HS-27A (cell line): ENCODE measurements at regions not wholly inside any gene's neighbourhood (a gene's known extent, or its start where the extent isn't known, plus 50 kb on each side); places are given as distances from the start of the nearest gene placed in this dataset.
"Not testable (repeated sequence)": the region's sequence is repeated elsewhere in the genome, so short reads cannot be mapped to it uniquely, and the experiment has no call there.

Source experiments
- DNase-seq: peaks from one replicate; pipeline ENCODE4 v3.0.0-alpha.2; 2012; ENCODE audit warnings: low read depth, missing footprints

GRCh38 chr2:224110811-224111210 lies 71.7 kb upstream of the SERPINE2 start:
- no peak for DNase-seq

DNA sequence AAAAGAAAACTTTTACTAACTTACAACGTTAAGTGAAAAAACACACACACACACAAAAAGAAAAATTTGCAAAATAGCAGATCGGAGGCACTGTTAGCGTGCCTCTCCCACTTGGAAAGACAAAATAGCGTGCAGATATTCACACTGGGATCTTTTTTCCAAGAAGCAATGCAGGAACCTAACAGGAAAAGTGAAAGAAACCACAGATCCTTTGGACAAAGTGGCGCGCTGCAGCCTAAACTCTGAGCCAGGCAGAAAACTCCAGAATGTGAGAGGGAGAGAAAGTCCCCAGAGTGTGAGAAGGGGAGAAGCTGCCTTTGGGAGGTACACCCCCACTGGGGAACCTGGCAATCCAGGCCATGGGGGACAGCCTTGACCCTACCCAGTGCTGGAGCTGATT lies 70.7 kb upstream of the SERPINE2 start:
- DNase-seq, result no peak

DNA sequence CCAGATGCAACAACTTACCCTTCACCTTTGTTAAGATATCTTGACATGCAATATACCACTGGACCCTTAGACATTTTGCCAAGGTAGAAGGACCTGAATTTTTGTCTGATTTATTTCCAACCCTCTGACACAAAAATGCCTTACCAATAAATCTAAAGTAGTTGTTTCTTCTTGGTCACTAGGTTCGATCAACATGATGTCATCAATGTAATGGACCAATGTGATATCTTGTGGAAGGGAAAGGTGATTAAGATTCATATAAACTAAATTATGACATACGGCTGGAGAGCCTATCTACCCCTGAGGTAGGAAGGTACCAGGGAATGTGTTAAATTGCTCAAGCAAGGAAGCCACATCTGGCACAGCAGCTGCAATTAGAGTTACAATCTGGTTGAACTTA lies 67.7 kb upstream of the SERPINE2 start:
- DNase-seq, result no peak

DNA sequence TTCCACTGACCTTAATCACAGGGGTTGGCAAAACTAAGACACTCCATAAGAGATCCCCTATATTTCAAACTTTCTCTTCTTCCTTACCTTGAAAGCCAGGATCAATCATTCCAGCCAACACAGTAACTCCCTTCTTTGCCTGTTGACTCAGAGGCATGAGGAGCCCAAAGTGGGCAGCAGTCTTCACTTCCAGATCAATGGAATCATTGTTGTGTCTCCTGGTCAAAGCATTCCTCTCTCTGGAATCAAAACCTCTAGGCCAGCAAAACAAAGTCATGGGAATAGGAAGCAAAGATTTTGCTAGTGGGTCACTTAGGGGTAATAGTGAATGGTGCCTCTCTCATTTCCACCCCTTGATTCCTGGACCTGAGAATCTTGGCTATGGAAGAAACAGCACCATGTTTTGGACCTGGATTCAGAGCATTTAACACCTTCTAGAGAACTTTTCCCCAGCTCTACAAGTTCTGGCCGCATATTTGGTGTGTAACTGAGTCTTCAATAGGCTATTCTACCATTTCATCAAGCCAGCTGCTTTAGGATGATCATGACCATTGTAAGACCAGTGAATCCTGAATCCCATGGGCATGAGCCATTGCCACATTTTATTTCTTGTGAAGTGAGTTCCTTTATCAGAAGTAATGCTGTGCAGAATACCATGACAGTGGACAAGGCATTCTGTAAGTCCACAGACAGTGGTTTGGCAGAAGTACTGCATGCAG lies 65.7 kb upstream of the SERPINE2 start:
- no peak for DNase-seq

- no peak for DNase-seq
Observed at GRCh38 chr2:224103651-224104050, 64.6 kb upstream of the SERPINE2 start.

GRCh38 chr2:224102991-224103390 lies 63.9 kb upstream of the SERPINE2 start:
- no peak for DNase-seq

- DNase-seq, result peak; percentile 73
Observed at GRCh38 chr2:224101820-224102630, 62.9 kb upstream of the SERPINE2 start.

- DNase-seq, result no peak
Observed at GRCh38 chr2:224099861-224100643, 61.0 kb upstream of the SERPINE2 start.

GRCh38 chr2:224098481-224099230 lies 59.6 kb upstream of the SERPINE2 start:
- DNase-seq, result no peak

GRCh38 chr2:224094413-224094812 lies 55.3 kb upstream of the SERPINE2 start:
- DNase-seq, result no peak

DNA sequence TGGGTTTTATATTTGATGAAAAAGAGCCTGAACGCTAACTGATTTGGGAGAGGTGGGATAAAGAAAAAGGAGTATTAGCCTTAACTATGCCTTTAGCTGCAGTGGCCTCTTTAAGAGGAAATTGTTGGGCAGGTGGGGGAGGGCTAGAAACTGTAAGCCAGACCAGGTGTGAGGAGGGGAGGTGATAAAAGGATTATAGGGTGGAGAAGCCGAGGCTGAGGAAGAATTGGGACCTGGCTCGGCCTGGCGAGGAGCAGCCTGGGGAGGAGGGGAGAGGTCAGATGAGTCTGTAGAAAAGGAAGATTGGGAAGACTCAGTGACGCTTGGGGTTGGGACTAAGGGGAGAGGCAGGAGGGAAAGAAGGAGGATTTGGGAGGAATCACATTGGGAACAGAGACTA lies 52.6 kb upstream of the SERPINE2 start:
- not testable (repeated sequence) for DNase-seq

DNA sequence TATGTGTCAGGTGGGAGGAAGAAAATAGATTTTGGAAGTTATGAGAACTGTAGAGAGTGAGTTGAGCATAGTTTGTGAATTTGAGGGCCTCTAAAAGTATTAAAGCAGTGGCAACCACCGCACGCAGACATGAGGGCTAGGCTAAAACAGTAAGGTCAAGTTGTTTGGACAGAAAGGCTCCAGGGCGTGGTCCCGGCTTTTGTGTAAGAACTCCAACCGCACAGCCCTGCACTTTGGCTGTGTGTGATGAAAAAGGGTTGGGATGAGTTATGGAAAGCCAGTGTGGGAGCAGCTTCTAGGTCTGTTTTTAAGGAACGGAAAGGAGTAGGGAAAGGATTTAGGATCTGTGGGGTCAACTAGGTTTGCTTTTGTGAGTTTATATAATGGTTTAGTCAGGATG lies 50.5 kb upstream of the SERPINE2 start:
- not testable (repeated sequence) for DNase-seq
